GM12878 (cell line): ENCODE measurements at regions not wholly inside any gene's neighbourhood (a gene's known extent, or its start where the extent isn't known, plus 50 kb on each side); places are given as distances from the start of the nearest gene placed in this dataset.

ENCODE experiments used
- CREB1 ChIP-seq: IDR thresholded peaks from 2 replicates; pipeline ENCODE4 v1.6.1; 2012; ENCODE audit warnings: low read depth, mild to moderate bottlenecking, inconsistent platforms
- JUND ChIP-seq: IDR thresholded peaks from 2 replicates; pipeline ENCODE4 v1.6.1; 2012; ENCODE audit warnings: low read depth, mild to moderate bottlenecking, low read length, improper control_type of control experiment, moderate library complexity
- KAT2A ChIP-seq: conservative IDR thresholded peaks from 2 replicates; pipeline ENCODE4 v1.6.1; 2011; ENCODE audit warnings: low read depth, low read length; ENCODE audit not compliant: control insufficient read depth
- LARP7 ChIP-seq: fragments of 450-650 bp; IDR thresholded peaks from 2 replicates; pipeline ENCODE4 v1.6.1; 2017; ENCODE audit warnings: mild to moderate bottlenecking
- MLLT1 ChIP-seq: fragments of 450-650 bp; IDR thresholded peaks from 2 replicates; pipeline ENCODE4 v1.6.1; 2016; ENCODE audit warnings: mild to moderate bottlenecking
- MXI1 ChIP-seq: fragments of 150-350 bp; IDR thresholded peaks from 2 replicates; pipeline ENCODE4 v1.6.1; 2011; ENCODE audit warnings: low read depth, mild to moderate bottlenecking, inconsistent platforms, low read length, improper control_type of control experiment
- NFYB ChIP-seq: IDR thresholded peaks from 2 replicates; pipeline ENCODE4 v1.6.1; 2011; ENCODE audit warnings: low read depth, mild to moderate bottlenecking, low read length, improper control_type of control experiment, moderate library complexity; ENCODE audit not compliant: insufficient read depth
- NR2F1 ChIP-seq: fragments of 450-650 bp; conservative IDR thresholded peaks from 2 replicates; pipeline ENCODE4 v1.6.1; 2017; ENCODE audit warnings: mild to moderate bottlenecking
- SMC3 ChIP-seq: IDR thresholded peaks from 2 replicates; pipeline ENCODE4 v1.6.1; 2011; ENCODE audit warnings: low read length, improper control_type of control experiment, borderline replicate concordance
- TF ChIP-seq, protein P1 (sequence below): fragments of 450-650 bp; IDR thresholded peaks from 2 replicates; pipeline ENCODE4 v1.6.1; 2018; ENCODE audit warnings: borderline replicate concordance, mild to moderate bottlenecking; ENCODE audit not compliant: partially characterized antibody

- TF ChIP-seq, protein P1, sequence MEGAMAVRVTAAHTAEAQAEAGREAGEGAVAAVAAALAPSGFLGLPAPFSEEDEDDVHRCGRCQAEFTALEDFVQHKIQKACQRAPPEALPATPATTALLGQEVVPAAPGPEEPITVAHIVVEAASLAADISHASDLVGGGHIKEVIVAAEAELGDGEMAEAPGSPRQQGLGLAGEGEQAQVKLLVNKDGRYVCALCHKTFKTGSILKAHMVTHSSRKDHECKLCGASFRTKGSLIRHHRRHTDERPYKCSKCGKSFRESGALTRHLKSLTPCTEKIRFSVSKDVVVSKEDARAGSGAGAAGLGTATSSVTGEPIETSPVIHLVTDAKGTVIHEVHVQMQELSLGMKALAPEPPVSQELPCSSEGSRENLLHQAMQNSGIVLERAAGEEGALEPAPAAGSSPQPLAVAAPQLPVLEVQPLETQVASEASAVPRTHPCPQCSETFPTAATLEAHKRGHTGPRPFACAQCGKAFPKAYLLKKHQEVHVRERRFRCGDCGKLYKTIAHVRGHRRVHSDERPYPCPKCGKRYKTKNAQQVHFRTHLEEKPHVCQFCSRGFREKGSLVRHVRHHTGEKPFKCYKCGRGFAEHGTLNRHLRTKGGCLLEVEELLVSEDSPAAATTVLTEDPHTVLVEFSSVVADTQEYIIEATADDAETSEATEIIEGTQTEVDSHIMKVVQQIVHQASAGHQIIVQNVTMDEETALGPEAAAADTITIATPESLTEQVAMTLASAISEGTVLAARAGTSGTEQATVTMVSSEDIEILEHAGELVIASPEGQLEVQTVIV, result no peak
- TF ChIP-seq LARP7, result no peak
- TF ChIP-seq NFYB, result no peak
- no peak for TF ChIP-seq MLLT1
- TF ChIP-seq NR2F1, result no peak
- no peak for TF ChIP-seq MXI1
- TF ChIP-seq SMC3, result no peak
- no peak for TF ChIP-seq CREB1
- TF ChIP-seq JUND, result no peak
- TF ChIP-seq KAT2A, result no peak
Measured at GRCh38 chr18:42184685-42185477, 229.8 kb downstream of the PIK3C3 start (continued).
